Coronary artery (tissue), 2 donors: ENCODE measurements at regions not wholly inside any gene's neighbourhood (a gene's known extent, or its start where the extent isn't known, plus 50 kb on each side); places are given as distances from the start of the nearest gene placed in this dataset.
A peak's percentile ranks its signal among the peaks of the same experiment; 100 is the strongest.

Experiments used
- DNase-seq: peaks from one replicate; pipeline ENCODE4 v3.0.0-alpha.2; 2017; ENCODE audit warnings: low spot score
- H3K27ac ChIP-seq, 2 donors: fragments of 200-600 bp; sonication (generic); one replicate each; pipeline ENCODE4 v1.5.1; 2016 to 2019
- H3K4me3 ChIP-seq: fragments of 200-600 bp; sonication (generic); 2 replicates; pipeline ENCODE4 v1.5.1; 2016; ENCODE audit warnings: mild to moderate bottlenecking, moderate library complexity
- CTCF ChIP-seq: fragments of 200-600 bp; sonication (generic); IDR thresholded peaks from one replicate; pipeline ENCODE4 v1.5.1; 2019; ENCODE audit warnings: antibody characterized with exemption

GRCh38 chr18:66749481-66750035, 145.7 kb upstream of the CDH19 start:
- no peak for TF ChIP-seq CTCF
- Histone ChIP-seq H3K4me3 (no peak overlapping the region), H3K27ac (no peak overlapping the region)
- DNase-seq: no peak

GRCh38 chr18:66749030-66749429, 145.1 kb upstream of the CDH19 start:
- DNase-seq: no peak

DNA sequence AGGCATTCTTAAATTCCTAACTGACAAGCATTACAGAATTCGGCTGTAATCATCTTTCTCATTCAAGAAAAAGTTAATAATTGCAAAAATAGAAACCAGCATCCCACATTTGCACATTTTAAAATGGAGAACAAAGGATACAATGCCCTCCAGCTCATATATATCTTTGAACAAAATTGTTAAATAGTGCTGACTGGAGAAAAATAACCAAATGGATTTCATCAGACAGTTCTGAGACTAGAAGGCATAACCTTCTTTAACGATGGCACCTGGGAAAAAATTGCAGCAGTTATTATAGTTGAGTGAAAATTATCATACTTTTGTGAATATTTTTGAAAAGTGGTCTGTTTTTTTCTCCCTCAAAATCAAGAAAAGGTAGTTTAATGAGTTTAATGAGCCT, 138.9 kb upstream of the CDH19 start:
- H3K27ac ChIP-seq: no peak overlapping the region
- TF ChIP-seq CTCF: no peak
- no peak overlapping the region for H3K4me3 ChIP-seq

More at GRCh38 chr18:66749030-66749429, 145.1 kb upstream of the CDH19 start:
- no peak for TF ChIP-seq CTCF
- no peak overlapping the region for H3K4me3 ChIP-seq
- H3K27ac ChIP-seq: no peak overlapping the region

GRCh38 chr18:66735933-66736332, 132.0 kb upstream of the CDH19 start:
- Histone ChIP-seq H3K4me3 (no peak overlapping the region), H3K27ac (no peak overlapping the region)
- TF ChIP-seq CTCF: no peak
- no peak for DNase-seq

More for the DNA sequence above, 138.9 kb upstream of the CDH19 start:
- no peak for DNase-seq

DNA sequence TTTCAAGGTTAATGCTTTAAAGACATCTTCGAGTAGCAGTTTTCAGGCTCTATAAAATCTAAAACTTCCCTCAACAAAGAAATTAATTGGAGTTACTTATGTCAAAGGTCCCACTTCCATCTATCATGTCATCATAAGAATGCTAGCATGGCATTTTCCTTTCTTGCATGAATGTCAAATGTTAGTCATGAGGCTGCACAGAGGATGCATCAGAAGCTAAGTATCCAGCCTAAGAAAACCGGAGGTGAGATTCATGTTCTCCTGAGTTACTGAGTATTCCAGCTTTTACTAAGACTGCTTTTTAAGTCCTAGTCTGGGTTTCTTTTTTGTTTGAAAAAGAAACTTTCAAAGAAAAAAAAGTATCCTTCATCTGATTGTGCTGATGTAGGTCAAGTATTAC, 130.6 kb upstream of the CDH19 start:
- Histone ChIP-seq H3K27ac (no peak overlapping the region), H3K4me3 (no peak overlapping the region)
- no peak for TF ChIP-seq CTCF
- DNase-seq: no peak

DNA sequence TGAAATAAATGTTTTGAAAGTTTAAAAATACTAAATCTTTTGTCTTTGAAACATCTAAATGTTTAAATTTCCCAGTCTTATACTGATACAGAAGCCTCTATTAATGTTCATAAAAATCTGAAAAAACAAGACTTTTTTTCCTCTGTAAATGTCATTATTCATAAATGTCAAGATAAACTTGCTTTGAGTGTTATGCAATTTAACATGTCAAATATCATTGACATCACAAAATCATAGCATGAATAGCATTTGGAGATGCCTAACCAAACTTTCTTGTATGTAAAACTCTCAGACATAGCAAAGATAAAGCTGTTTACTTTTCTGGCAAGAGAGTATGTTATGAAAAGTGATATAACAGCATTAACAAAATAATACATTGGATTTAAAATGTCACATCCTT, 128.0 kb upstream of the CDH19 start:
- Histone ChIP-seq H3K4me3 (no peak overlapping the region), H3K27ac (no peak overlapping the region)
- TF ChIP-seq CTCF: no peak
- DNase-seq: no peak

DNA sequence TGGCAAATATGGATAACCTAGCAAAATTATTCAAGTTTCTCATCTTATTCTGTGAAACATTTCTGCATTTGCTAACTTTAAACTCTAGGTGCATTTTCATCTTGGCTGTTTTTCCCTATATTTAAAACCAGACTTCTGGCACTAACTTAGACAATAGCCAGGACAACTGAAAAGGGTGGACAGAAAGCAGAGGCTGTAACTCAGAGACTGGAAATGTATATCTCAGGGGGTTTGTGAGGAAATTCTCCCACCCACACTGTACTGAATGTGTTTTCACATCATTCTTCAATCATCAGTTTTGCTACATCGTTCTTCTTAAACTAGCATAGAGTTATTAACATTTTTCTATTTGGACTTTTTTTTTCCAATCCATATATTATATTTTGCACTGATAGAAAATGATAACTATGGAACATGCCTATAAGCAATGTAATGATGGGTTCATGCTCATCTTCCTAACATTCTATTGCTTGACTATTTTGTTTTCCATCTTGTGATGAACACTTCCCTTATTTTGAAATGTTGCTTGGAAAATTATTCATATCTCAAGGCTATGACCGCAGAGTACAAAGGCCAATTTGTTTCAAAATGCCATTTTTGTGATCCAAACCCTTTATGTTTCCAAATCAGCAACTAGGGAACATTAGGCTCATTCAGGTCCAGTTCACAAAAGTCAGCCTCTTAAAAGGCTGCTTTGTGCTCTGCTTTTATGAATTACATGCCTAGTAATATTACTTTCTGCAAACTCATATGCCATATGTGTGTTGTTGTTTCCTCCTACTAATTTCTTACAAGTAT, 125.8 kb upstream of the CDH19 start:
- no peak for TF ChIP-seq CTCF
- DNase-seq: no peak
- Histone ChIP-seq H3K4me3 (no peak overlapping the region), H3K27ac (peak overlapping the region; percentile 12 to 67)
